NCI-H1417 (cell line): ENCODE measurements at regions not wholly inside any gene's neighbourhood (a gene's known extent, or its start where the extent isn't known, plus 50 kb on each side); places are given as distances from the start of the nearest gene placed in this dataset.
"Not testable (repeated sequence)": the region's sequence is repeated elsewhere in the genome, so short reads cannot be mapped to it uniquely, and the experiment has no call there.

Experiments
- DNase-seq, 3 experiments: peaks; one replicate each; lab custom pipeline; 2025; lab: John Stamatoyannopoulos, UW

GRCh38 chr9:24846248-24846912, 300.7 kb upstream of the IZUMO3 start:
- DNase-seq, result no peak

DNA sequence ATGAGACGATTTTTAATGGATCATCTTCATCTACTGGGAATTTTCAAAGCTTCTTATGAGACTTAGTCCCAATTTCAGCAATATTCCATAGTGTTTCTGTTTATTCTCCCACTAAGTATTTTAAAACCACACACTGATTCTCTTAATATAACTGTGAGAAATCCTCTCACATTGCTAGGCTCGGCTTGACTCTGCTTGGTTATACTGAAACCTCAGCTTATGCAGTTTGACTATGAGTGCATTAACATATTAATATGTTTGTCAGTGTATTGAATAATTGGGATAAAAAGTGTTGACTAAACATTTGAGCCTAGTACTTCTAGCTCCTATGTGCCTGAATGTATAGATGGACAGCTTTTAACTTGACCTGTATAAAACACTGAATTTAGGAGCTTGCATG, 298.5 kb upstream of the IZUMO3 start:
- no peak for DNase-seq

GRCh38 chr9:24841993-24842392, 296.3 kb upstream of the IZUMO3 start:
- DNase-seq, result no peak

DNA sequence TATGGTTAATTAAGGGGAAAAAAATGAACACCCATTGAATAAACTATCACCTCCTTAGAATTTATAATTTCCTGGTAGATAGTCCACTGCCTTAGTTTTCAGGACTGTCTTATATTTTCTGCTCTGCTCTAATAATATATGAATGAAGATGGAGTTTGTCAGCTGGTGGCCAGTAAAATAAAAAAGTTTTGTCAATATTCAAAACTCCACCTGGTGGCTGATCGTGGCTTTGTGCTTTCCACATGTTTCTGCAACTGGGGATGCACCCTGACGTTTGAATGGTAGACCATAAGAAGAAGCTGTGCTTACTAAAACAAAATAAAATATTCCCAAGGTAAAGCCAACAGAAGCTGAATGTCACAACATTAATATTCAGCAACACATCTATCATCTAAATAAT, 286.6 kb upstream of the IZUMO3 start:
- DNase-seq, result peak in 1 of 3 experiments; percentile 3

GRCh38 chr9:24828687-24829086, 283.0 kb upstream of the IZUMO3 start:
- DNase-seq, result no peak

- no peak for DNase-seq
Observed at GRCh38 chr9:24824607-24825006, 278.9 kb upstream of the IZUMO3 start.

DNA sequence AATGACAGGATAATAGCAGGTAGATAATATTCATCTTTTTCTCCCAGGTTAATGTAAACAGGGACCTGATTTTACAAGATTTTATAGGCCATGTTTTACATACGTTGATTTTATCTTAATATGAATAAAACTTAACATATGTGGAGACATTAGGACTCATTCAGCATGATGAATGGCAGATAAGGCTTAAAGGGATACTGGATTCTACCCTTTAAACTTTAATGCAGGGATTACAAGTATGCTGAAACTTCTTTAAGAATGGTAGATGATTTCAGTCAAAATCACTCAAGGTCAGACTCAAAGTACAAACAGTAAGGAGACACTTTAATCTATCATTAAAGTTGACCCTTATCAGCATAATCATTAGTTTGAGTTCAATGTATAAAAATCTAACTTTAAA, 274.5 kb upstream of the IZUMO3 start:
- DNase-seq, result no peak

GRCh38 chr9:24817756-24818155, 272.1 kb upstream of the IZUMO3 start:
- no peak for DNase-seq

GRCh38 chr9:24816006-24816405, 270.3 kb upstream of the IZUMO3 start:
- no peak for DNase-seq

DNA sequence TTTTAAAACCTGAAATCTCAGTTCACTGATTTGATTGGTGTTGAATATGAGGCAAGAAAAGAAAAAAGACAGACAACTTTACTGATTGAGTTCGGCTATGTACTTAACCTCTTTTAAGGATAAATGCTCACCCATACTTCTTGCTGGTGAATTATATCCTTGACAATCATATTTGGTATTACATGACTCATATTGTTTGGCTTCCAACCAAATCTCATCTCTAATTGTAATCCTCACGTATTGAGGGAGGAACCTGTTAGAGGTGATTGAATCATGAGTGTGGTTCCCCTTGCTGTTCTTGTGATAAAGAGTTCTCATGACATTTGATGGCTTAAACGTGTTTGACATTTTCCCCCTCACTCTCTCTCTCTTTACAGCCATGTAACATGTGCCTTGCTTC, 255.6 kb upstream of the IZUMO3 start:
- DNase-seq, result no peak

DNA sequence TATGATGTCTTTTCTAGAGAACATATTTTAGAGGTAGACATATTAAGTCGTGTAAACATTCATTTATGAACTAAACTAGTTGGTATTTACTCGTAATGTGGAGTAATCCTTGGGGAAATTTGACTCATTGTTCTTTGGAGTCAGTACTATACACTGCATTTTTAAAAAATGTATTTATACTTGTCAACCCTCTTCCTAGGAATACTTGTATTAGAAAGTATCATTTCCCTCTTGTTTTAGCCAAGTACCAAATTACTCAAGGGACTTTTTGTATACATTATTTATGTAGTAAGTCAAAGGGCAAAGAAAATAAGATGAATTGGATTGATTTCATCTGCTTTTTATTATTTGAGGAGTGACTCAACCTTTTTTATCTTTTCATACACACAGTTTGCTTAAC, 248.1 kb upstream of the IZUMO3 start:
- no peak for DNase-seq

- DNase-seq, result no peak
Observed at GRCh38 chr9:24776226-24776625, 230.5 kb upstream of the IZUMO3 start.

GRCh38 chr9:24774199-24774598, 228.5 kb upstream of the IZUMO3 start:
- not testable (repeated sequence) for DNase-seq

- DNase-seq, result no peak
Observed at GRCh38 chr9:24766081-24766480, 220.4 kb upstream of the IZUMO3 start.

- DNase-seq, result no peak
Observed at GRCh38 chr9:24765025-24765756, 219.5 kb upstream of the IZUMO3 start.

DNA sequence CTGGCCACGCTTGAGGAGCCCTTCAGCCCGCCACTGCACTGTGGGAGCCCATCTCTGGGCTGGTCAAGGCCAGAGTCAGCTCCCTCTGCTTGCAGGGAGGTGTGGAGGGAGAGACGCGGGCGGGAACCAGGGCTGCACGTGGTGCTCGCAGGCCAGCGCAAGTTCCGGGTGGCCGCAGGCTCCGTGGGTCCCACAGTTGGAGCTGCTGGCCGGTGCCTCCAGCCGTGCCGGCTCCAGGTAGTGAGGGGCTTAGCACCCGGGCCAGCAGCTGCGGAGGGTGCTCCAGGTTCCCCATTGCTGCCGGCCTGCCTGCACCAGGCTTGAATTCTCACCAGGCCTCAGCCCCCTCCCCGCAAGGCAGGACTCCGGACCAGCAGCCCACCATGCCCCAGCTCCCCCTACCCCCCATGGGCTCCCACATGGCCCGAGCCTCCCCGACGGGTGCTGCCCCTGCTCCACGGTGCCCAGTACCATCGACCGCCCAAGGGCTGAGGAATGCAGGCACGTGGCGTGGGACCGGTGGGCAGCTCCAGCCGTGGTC, 192.8 kb upstream of the IZUMO3 start:
- no peak for DNase-seq

DNA sequence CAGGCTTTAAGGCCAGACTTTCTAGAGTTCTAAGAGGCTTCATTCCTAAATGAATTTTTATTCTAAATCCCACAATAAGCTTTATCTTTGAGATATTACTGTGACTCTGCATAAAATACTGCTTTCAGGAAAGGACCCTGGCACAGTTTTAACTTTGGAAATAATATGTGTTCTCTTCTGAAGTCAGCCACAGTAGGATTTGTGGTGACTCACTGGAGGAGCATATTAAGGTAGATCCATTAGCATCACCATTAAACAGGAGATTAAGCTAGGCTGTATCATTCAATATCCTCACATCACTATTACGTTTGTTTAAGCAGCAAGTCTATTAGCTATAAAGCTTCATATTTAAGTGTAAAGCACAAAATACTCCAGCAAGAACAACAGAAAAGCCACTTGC, 186.1 kb upstream of the IZUMO3 start:
- no peak for DNase-seq

DNA sequence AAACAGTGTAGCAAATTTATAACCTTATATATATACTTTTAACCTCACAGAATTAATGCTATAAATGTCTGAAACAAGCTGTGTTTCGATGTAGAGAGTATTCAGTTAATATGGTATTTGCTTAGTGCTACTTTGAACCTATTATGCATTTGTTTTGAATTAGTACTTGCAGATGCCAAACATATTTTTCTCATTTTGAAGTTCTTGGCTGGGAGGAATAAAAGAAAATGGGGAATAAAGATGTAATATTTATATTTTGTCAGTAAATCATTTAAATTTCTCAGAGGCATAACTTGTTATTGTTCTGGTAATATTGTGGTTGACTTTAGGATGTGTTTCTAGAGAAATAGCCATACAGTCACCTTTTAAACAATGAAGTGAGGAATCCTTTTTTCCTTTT, 175.9 kb upstream of the IZUMO3 start:
- DNase-seq, result no peak

- no peak for DNase-seq
Observed at GRCh38 chr9:24712206-24712605, 166.5 kb upstream of the IZUMO3 start.

DNA sequence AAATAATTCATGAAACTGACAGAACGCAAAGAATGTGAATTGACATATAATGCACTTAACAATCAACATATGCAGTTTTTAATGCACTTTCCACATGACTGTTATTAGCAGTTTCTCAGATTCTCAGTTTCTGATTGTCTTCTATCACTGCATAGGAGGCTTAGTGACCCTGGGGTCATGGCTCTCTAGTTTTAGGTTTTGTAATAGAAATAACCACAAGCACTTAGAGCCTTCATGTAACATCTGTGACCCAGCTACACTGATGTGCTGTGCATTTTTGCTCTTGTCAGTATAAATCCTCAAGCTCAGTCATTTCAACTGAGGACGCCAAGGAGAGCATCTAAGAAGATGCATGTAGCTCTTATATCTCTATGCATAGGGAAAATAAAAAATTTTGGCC, 163.1 kb upstream of the IZUMO3 start:
- no peak for DNase-seq

DNA sequence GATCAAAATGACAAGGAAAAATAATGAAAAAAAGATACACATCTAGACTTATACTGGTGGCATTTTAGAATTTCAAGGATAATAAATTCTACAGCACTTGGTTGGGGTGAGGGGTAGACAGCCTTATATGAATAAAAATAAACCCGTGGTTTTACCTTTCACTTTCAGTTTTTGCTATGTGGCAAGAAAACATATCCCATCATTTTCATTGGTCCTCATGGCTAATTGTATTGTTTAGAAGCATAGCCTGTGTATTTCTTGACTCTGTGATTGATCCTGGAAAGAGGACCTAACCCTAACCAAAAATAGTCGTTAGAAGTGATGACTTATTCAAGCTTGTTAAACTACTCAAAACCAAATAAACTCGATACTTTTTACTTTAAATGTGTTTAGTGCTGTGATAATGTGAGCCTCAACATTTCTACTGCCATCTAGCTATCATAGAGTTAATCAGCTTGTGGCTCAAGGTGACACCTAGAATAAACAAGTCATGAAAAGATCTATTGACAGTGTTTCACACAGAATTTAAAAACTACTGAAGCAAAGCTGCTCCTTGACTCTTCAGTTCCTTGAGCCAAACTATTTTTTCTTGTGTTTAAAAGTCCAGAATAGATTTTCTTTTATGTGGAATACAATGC, 153.3 kb upstream of the IZUMO3 start:
- DNase-seq, result no peak

- DNase-seq, result no peak
Observed at GRCh38 chr9:24672336-24672735, 126.6 kb upstream of the IZUMO3 start.

- no peak for DNase-seq
Observed at GRCh38 chr9:24657387-24657786, 111.7 kb upstream of the IZUMO3 start.
